Endodermal cell (in vitro differentiated cells): ENCODE measurements at regions not wholly inside any gene's neighbourhood (a gene's known extent, or its start where the extent isn't known, plus 50 kb on each side); places are given as distances from the start of the nearest gene placed in this dataset.

Experiments
- DNase-seq: peaks from one replicate; pipeline ENCODE4 v3.0.0-alpha.2; 2017
- H3K27ac ChIP-seq: 2 replicates; pipeline ENCODE4 v1.5.1; 2013; ENCODE audit warnings: mild to moderate bottlenecking, low read depth, low read length, moderate library complexity
- H3K27me3 ChIP-seq: 2 replicates; pipeline ENCODE4 v1.6.1; 2013; ENCODE audit warnings: mild to moderate bottlenecking, low read length, moderate library complexity; ENCODE audit not compliant: insufficient read depth, control insufficient read depth, poor library complexity, severe bottlenecking
- H3K36me3 ChIP-seq: 2 replicates; pipeline ENCODE4 v1.7.0; 2013; ENCODE audit warnings: mild to moderate bottlenecking, low read length, moderate library complexity; ENCODE audit not compliant: control insufficient read depth, insufficient read depth
- H3K4me1 ChIP-seq: one replicate; pipeline ENCODE4 v1.7.0; 2013; ENCODE audit warnings: low read length; ENCODE audit not compliant: control insufficient read depth, insufficient read depth
- H3K4me3 ChIP-seq: 2 replicates; pipeline ENCODE4 v1.5.1; 2013; ENCODE audit warnings: mild to moderate bottlenecking, low read length, moderate library complexity
- H3K9ac ChIP-seq: 2 replicates; pipeline ENCODE4 v1.6.1; 2013; ENCODE audit warnings: mild to moderate bottlenecking, low read length, moderate library complexity; ENCODE audit not compliant: poor library complexity, severe bottlenecking; ENCODE audit errors: extremely low read depth
- H3K9me3 ChIP-seq: 2 replicates; pipeline ENCODE4 v1.6.1; 2013; ENCODE audit warnings: mild to moderate bottlenecking, low read length, moderate library complexity; ENCODE audit not compliant: control insufficient read depth
- H3K27ac Mint-ChIP-seq: 2 replicates; pipeline ENCODE4 v1.8.0; 2020; ENCODE audit warnings: mixed read lengths
- H3K27me3 Mint-ChIP-seq: 2 replicates; pipeline ENCODE4 v1.8.0; 2021; ENCODE audit warnings: mild to moderate bottlenecking, mixed read lengths; ENCODE audit not compliant: insufficient read depth
- H3K36me3 Mint-ChIP-seq: 2 replicates; pipeline ENCODE4 v1.8.0; 2020; ENCODE audit warnings: low read depth, mixed read lengths
- H3K4me1 Mint-ChIP-seq: 2 replicates; pipeline ENCODE4 v1.8.0; 2020; ENCODE audit warnings: mixed read lengths
- H3K4me3 Mint-ChIP-seq: 2 replicates; pipeline ENCODE4 v1.8.0; 2020; ENCODE audit warnings: mild to moderate bottlenecking, moderate library complexity, mixed read lengths
- H3K9me3 Mint-ChIP-seq: 2 replicates; pipeline ENCODE4 v1.8.0; 2020; ENCODE audit warnings: mild to moderate bottlenecking, mixed read lengths
- CTCF ChIP-seq: fragments of 200-600 bp; sonication (generic); conservative IDR thresholded peaks from 2 replicates; pipeline ENCODE4 v1.5.0; 2021; ENCODE audit warnings: antibody characterized with exemption, mild to moderate bottlenecking
- WGBS, 2 experiments: methylation state at CpG; one replicate each; pipeline versions ENCODE4 v1.1.5 to v1.1.7; 2013; ENCODE audit warnings: missing lambda C conversion rate in 2 of 2, mixed read lengths in 1 of 2; ENCODE audit not compliant: insufficient coverage in 1 of 2, insufficient read length in 1 of 2; 5-methylcytosine and 5-hydroxymethylcytosine counted together

GRCh38 chr5:39942606-39943005 is 517.8 kb upstream of the DAB2 start:
- Histone ChIP-seq H3K4me3 (no peak overlapping the region), H3K36me3 (no peaks in the 10 kb centered on the region), H3K27ac (no peak overlapping the region), H3K27me3 (no peaks in the 10 kb centered on the region), H3K9ac (no peak overlapping the region), H3K9me3 (no peaks in the 10 kb centered on the region), H3K4me1 (no peaks in the 10 kb centered on the region)
- Mint-ChIP-seq H3K9me3 (no peaks in the 10 kb centered on the region), H3K27ac (no peak overlapping the region), H3K4me3 (no peak overlapping the region), H3K27me3 (no peaks in the 10 kb centered on the region), H3K36me3 (no peaks in the 10 kb centered on the region), H3K4me1 (no peaks in the 10 kb centered on the region)
- no CpG with 5 or more reads among the region's 1 CpG for WGBS, 2 experiments
- no peak for DNase-seq
- TF ChIP-seq CTCF: no peak

DNA sequence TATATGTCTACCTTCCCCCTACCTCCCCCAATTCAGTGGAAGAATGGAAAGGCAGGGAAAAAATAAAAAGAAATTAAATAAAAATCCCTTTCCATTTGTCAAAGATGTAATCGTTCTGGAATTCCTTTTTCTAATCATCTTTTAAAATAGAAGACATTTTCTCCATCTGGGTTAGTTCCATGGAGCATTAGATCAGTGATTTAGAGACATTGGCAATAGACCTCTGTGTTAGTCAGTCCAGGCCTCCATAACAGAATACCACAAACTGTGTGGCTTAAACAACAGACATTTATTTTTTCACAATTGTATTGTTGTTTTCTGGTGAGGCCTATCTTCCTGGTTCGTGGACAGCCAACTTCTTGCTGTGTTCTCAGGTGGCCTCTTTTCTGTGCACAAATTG is 516.6 kb upstream of the DAB2 start:
- no peak for DNase-seq

DNA sequence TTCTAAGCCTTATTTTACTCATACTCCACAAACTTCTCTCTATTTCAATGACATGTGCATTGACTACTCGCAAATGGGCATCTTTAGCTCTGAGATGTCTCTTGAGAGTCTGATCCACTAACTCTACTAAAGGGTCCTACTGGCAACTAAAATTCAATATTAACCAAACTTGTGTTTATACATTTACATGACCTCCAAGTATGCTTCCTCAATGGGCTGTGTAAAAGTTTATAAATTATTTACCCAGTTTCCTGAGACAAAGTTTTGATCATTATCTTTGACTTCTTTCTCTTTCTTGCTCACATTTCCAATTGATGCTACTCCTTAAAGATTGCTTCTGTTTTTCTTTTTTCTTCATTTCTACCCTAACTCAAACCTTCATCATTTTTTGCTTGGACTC is 510.1 kb upstream of the DAB2 start:
- Mint-ChIP-seq H3K9me3 (peaks cover 2% of the 10 kb centered on the region), H3K36me3 (no peaks in the 10 kb centered on the region), H3K4me3 (no peak overlapping the region), H3K27ac (no peak overlapping the region), H3K27me3 (no peaks in the 10 kb centered on the region), H3K4me1 (no peaks in the 10 kb centered on the region)
- H3K27ac ChIP-seq: no peak overlapping the region
- peaks cover 7% of the 10 kb centered on the region for H3K9me3 ChIP-seq
- no peaks in the 10 kb centered on the region for H3K4me1 ChIP-seq
- 88 to 96% methylated on average over 1 of the region's 1 CpG for WGBS, 2 experiments
- no peak overlapping the region for H3K9ac ChIP-seq
- TF ChIP-seq CTCF: no peak
- no peaks in the 10 kb centered on the region for H3K27me3 ChIP-seq
- no peak overlapping the region for H3K4me3 ChIP-seq
- H3K36me3 ChIP-seq: no peaks in the 10 kb centered on the region
- no peak for DNase-seq

More for the DNA sequence above, 516.6 kb upstream of the DAB2 start:
- H3K27me3 ChIP-seq: no peaks in the 10 kb centered on the region
- H3K27ac ChIP-seq: no peak overlapping the region
- Mint-ChIP-seq H3K27me3 (no peaks in the 10 kb centered on the region), H3K4me1 (no peaks in the 10 kb centered on the region), H3K27ac (no peak overlapping the region), H3K4me3 (no peak overlapping the region), H3K9me3 (no peaks in the 10 kb centered on the region), H3K36me3 (no peaks in the 10 kb centered on the region)
- TF ChIP-seq CTCF: no peak
- WGBS, 2 experiments: 81% methylated on average over 2 of the region's 2 CpGs; no CpG with 5 or more reads in 1 of the 2 experiments
- no peak overlapping the region for H3K9ac ChIP-seq
- no peaks in the 10 kb centered on the region for H3K9me3 ChIP-seq
- H3K4me1 ChIP-seq: no peaks in the 10 kb centered on the region
- H3K4me3 ChIP-seq: no peak overlapping the region
- H3K36me3 ChIP-seq: no peaks in the 10 kb centered on the region
